Breast epithelium (tissue), 3 donors: ENCODE measurements at regions not wholly inside any gene's neighbourhood (a gene's known extent, or its start where the extent isn't known, plus 50 kb on each side); places are given as distances from the start of the nearest gene placed in this dataset.

Experiments used
- CTCF ChIP-seq, 3 donors: fragments of 450-650 bp; IDR thresholded peaks; one replicate each; pipeline ENCODE4 v1.5.1; 2016 to 2017; ENCODE audit warnings: antibody characterized with exemption in 3 of 3, mild to moderate bottlenecking in 3 of 3, moderate library complexity in 3 of 3
- POLR2A ChIP-seq: fragments of 450-650 bp; IDR thresholded peaks from one replicate; pipeline ENCODE4 v1.6.1; 2016; ENCODE audit warnings: antibody characterized with exemption, mild to moderate bottlenecking, moderate library complexity
- POLR2AphosphoS5 ChIP-seq, 3 donors: sonication (generic); formaldehyde crosslinking; IDR thresholded peaks; one replicate each; pipeline ENCODE4 v1.6.1; 2017; ENCODE audit warnings: antibody characterized with exemption in 3 of 3

DNA sequence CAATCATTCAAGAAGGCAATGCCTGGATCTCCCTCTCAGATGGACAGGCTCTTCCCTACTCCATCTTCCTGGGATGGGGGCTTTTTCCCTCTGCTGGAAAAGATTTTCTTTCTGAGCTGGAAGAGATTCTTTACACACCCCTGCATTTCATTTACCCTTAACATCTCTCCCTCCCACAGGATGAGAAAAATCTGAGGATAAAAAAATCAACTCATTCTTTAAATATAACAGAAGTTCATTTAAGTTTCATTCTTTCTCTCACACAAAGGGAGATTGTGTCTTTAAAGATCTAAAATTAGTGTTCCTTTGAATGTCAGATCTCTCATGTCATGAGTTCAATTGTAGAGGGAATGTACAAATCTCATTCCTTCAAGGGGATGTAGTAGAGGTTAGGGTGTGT lies 109.0 kb downstream of the ZNF518B start:
- TF ChIP-seq POLR2A (no peak), CTCF (IDR thresholded peaks at IDR 0.05) (no peak), POLR2AphosphoS5 (IDR thresholded peaks at IDR 0.05) (no peak)
